ENCODE measurements at regions not wholly inside any gene's neighbourhood (a gene's known extent, or its start where the extent isn't known, plus 50 kb on each side); places are given as distances from the start of the nearest gene placed in this dataset.

DNA sequence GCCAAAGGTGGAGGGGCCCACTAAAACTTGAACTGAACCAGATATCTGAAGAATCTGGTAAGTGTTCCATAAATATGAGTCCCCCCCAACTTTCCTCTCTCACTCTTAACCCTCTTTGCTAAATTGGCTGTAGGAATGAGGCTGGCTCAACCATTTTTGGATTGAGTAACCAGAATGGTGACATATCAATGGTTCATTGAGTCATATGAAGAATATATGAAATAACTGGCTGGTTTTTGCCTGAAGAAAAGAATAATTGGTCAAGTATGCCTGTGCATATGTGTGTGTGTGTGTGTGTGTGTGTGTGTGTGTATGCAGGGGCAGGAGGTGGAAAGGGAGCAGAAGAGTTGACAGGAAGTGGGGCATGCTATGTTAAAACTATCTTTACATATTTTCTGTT is 472.9 kb upstream of the THBS1 start (continued):
- no peak for TF ChIP-seq ZNF549 (CRISPR knock-in tag; IDR thresholded peaks at IDR 0.05)

DNA sequence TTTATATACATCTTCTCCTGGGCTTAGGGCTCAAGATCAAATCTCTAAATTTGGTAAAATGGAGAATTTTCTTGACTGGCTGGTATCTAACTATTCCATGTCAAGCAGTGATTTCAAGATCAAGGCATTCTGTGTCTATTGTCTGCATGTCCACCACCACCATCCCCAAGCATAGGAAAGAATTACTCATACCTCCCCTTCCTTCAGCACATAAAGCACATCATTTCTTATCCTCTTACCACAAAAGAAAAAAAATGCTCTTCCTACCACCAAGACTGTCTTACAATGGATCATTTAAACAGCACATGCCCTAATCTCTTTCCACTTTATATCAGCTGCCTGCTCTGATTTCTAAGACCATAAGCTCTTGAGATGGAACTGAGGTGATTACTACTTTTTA is 470.5 kb upstream of the THBS1 start:
- no peak for DNase-seq (ENCODE audit: low spot score)
- ChIA-PET POLR2A (no interaction called here), CTCF (ENCODE audit: low intra/inter-chr PET ratio, low total read pairs) (no interaction called here)
- Histone ChIP-seq H4K20me1 (ENCODE audit: insufficient read depth, low read length) (no peaks in the 10 kb centered on the region), H3K36me3 (replicated peaks in 1 of 2; ENCODE audit: control insufficient read depth in 1 of 2, insufficient read depth in 2 of 2, low read length in 2 of 2) (no peaks in the 10 kb centered on the region), H3K9me3 (ENCODE audit: low read length) (no peaks in the 10 kb centered on the region), H3K4me1 (ENCODE audit: insufficient read depth, low read length) (no peaks in the 10 kb centered on the region), H3K4me3 (replicated peaks in 1 of 3; ENCODE audit: insufficient read depth in 1 of 3, low read depth in 2 of 3, low read length in 3 of 3) (no peak overlapping the region), H3K79me2 (ENCODE audit: insufficient read depth, low read length) (no peaks in the 10 kb centered on the region), H3K27ac (ENCODE audit: extremely low read length, insufficient read depth, low read length) (no peak overlapping the region), H2AFZ (ENCODE audit: low read length) (no peak overlapping the region), H3K4me2 (ENCODE audit: low read depth, low read length) (no peak overlapping the region), H3K27me3 (ENCODE audit: control insufficient read depth in 1 of 2, insufficient read depth in 2 of 2, low read length in 2 of 2) (no peaks in the 10 kb centered on the region), H3K9ac (ENCODE audit: insufficient read depth, low read depth, low read length) (no peak overlapping the region)
- no peak for ATAC-seq
- TF ChIP-seq ZNF720 (CRISPR knock-in tag; IDR thresholded peaks at IDR 0.05) (no peak), ZNF333 (CRISPR knock-in tag; IDR thresholded peaks at IDR 0.05; ENCODE audit: borderline replicate concordance) (no peak), EEA1 (CRISPR knock-in tag; IDR thresholded peaks at IDR 0.05; ENCODE audit: borderline replicate concordance) (no peak), NFE2L1 (CRISPR knock-in tag; IDR thresholded peaks at IDR 0.05; ENCODE audit: borderline replicate concordance) (no peak), GABPB1 (CRISPR knock-in tag; IDR thresholded peaks at IDR 0.05) (no peak), NFKBIZ (CRISPR knock-in tag; IDR thresholded peaks at IDR 0.05) (no peak), ZFP36L1 (CRISPR knock-in tag; IDR thresholded peaks at IDR 0.05) (no peak), ZNF121 (CRISPR knock-in tag; IDR thresholded peaks at IDR 0.05) (no peak), TCF12 (IDR thresholded peaks at IDR 0.05) (no peak), TCF12 (CRISPR knock-in tag; IDR thresholded peaks at IDR 0.05) (no peak), MIXL1 (CRISPR knock-in tag; IDR thresholded peaks at IDR 0.05) (no peak), ZNF34 (CRISPR knock-in tag; IDR thresholded peaks at IDR 0.05; ENCODE audit: borderline replicate concordance) (no peak), MIER3 (CRISPR knock-in tag; IDR thresholded peaks at IDR 0.05; ENCODE audit: borderline replicate concordance) (no peak), SATB2 (CRISPR knock-in tag; IDR thresholded peaks at IDR 0.05) (no peak)
- TF ChIP-seq, protein P1, sequence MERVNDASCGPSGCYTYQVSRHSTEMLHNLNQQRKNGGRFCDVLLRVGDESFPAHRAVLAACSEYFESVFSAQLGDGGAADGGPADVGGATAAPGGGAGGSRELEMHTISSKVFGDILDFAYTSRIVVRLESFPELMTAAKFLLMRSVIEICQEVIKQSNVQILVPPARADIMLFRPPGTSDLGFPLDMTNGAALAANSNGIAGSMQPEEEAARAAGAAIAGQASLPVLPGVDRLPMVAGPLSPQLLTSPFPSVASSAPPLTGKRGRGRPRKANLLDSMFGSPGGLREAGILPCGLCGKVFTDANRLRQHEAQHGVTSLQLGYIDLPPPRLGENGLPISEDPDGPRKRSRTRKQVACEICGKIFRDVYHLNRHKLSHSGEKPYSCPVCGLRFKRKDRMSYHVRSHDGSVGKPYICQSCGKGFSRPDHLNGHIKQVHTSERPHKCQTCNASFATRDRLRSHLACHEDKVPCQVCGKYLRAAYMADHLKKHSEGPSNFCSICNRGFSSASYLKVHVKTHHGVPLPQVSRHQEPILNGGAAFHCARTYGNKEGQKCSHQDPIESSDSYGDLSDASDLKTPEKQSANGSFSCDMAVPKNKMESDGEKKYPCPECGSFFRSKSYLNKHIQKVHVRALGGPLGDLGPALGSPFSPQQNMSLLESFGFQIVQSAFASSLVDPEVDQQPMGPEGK (CRISPR knock-in tag; IDR thresholded peaks at IDR 0.05) = no peak
- TF ChIP-seq, protein P2, sequence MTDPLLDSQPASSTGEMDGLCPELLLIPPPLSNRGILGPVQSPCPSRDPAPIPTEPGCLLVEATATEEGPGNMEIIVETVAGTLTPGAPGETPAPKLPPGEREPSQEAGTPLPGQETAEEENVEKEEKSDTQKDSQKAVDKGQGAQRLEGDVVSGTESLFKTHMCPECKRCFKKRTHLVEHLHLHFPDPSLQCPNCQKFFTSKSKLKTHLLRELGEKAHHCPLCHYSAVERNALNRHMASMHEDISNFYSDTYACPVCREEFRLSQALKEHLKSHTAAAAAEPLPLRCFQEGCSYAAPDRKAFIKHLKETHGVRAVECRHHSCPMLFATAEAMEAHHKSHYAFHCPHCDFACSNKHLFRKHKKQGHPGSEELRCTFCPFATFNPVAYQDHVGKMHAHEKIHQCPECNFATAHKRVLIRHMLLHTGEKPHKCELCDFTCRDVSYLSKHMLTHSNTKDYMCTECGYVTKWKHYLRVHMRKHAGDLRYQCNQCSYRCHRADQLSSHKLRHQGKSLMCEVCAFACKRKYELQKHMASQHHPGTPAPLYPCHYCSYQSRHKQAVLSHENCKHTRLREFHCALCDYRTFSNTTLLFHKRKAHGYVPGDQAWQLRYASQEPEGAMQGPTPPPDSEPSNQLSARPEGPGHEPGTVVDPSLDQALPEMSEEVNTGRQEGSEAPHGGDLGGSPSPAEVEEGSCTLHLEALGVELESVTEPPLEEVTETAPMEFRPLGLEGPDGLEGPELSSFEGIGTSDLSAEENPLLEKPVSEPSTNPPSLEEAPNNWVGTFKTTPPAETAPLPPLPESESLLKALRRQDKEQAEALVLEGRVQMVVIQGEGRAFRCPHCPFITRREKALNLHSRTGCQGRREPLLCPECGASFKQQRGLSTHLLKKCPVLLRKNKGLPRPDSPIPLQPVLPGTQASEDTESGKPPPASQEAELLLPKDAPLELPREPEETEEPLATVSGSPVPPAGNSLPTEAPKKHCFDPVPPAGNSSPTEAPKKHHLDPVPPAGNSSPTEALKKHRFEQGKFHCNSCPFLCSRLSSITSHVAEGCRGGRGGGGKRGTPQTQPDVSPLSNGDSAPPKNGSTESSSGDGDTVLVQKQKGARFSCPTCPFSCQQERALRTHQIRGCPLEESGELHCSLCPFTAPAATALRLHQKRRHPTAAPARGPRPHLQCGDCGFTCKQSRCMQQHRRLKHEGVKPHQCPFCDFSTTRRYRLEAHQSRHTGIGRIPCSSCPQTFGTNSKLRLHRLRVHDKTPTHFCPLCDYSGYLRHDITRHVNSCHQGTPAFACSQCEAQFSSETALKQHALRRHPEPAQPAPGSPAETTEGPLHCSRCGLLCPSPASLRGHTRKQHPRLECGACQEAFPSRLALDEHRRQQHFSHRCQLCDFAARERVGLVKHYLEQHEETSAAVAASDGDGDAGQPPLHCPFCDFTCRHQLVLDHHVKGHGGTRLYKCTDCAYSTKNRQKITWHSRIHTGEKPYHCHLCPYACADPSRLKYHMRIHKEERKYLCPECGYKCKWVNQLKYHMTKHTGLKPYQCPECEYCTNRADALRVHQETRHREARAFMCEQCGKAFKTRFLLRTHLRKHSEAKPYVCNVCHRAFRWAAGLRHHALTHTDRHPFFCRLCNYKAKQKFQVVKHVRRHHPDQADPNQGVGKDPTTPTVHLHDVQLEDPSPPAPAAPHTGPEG (CRISPR knock-in tag; IDR thresholded peaks at IDR 0.05) = no peak
- TF ChIP-seq, protein P3, sequence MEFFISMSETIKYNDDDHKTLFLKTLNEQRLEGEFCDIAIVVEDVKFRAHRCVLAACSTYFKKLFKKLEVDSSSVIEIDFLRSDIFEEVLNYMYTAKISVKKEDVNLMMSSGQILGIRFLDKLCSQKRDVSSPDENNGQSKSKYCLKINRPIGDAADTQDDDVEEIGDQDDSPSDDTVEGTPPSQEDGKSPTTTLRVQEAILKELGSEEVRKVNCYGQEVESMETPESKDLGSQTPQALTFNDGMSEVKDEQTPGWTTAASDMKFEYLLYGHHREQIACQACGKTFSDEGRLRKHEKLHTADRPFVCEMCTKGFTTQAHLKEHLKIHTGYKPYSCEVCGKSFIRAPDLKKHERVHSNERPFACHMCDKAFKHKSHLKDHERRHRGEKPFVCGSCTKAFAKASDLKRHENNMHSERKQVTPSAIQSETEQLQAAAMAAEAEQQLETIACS (CRISPR knock-in tag; IDR thresholded peaks at IDR 0.05) = no peak
- intact Hi-C loops (cut with micrococcal nuclease; ENCODE audit: unreplicated experiment) = no loop called here
- in situ Hi-C loops (cut with HindIII; ENCODE audit: extremely low pct_ligation_motif_present, low pct_unique_long_range_greater_than_20kb) = no loop called here
- no peak for FAIRE-seq
- no TSS peak for BruUV-seq (replicated peaks)
